Heart left ventricle (tissue), 16 donors: ENCODE measurements at regions not wholly inside any gene's neighbourhood (a gene's known extent, or its start where the extent isn't known, plus 50 kb on each side); places are given as distances from the start of the nearest gene placed in this dataset.

Source experiments
- ATAC-seq, 4 donors: fragments of 200-7000 bp; cut with Tn5 transposase; one replicate each; pipeline ENCODE4 v1.9.1; 2020 to 2022; ENCODE audit warnings: moderate library complexity in 4 of 4, mild to moderate bottlenecking in 3 of 4, moderate number of reproducible peaks in 1 of 4
- DNase-seq, 5 donors: peaks; one replicate each; pipeline ENCODE4 v3.0.0-alpha.2; 2020
- H3K27ac ChIP-seq, 12 donors: fragments of 200-600 bp; sonication (generic) in 4 of 12; one replicate each; pipeline versions ENCODE4 v1.5.0 to v1.8.0; 2016 to 2022; ENCODE audit warnings: mild to moderate bottlenecking in 2 of 12
- H3K27me3 ChIP-seq, 9 donors: fragments of 200-600 bp; sonication (generic) in 2 of 9; one replicate each; pipeline versions ENCODE4 v1.5.1 to v1.8.0; 2016 to 2022; ENCODE audit warnings: mild to moderate bottlenecking in 3 of 9
- H3K36me3 ChIP-seq, 9 donors: fragments of 200-600 bp; sonication (generic) in 2 of 9; one replicate each; pipeline versions ENCODE4 v1.5.0 to v1.8.0; 2018 to 2022; ENCODE audit warnings: mild to moderate bottlenecking in 2 of 9
- H3K4me1 ChIP-seq, 12 donors: fragments of 200-600 bp; sonication (generic) in 4 of 12; one replicate each; pipeline versions ENCODE4 v1.5.0 to v1.8.0; 2016 to 2022; ENCODE audit warnings: mild to moderate bottlenecking in 3 of 12
- H3K4me3 ChIP-seq, 12 donors: fragments of 200-600 bp; sonication (generic) in 4 of 12; one replicate each; pipeline versions ENCODE4 v1.5.0 to v1.8.0; 2017 to 2022; ENCODE audit warnings: mild to moderate bottlenecking in 9 of 12, moderate library complexity in 4 of 12
- H3K9me3 ChIP-seq, 12 donors: fragments of 200-600 bp; sonication (generic) in 4 of 12; one replicate each; pipeline versions ENCODE4 v1.5.0 to v1.8.0; 2016 to 2022; ENCODE audit warnings: mild to moderate bottlenecking in 1 of 12
- POLR2A ChIP-seq, 2 donors: fragments of 450-650 bp; IDR thresholded peaks; one replicate each; pipeline ENCODE4 v1.6.1; 2017; ENCODE audit warnings: antibody characterized with exemption in 2 of 2, mild to moderate bottlenecking in 2 of 2, moderate library complexity in 2 of 2
- WGBS, 4 donors: extraction: QIAGEN DNeasy Blood & Tissue Kit in 2 of 4; methylation state at CpG; one replicate each; pipeline versions ENCODE4 v1.1.5 to v1.1.7; 2013 to 2018; 5-methylcytosine and 5-hydroxymethylcytosine counted together
- intact Hi-C, 10 donors: fragments of 100-400 bp; cut with DNase I; formaldehyde crosslinking; loops; one replicate each; pipeline versions ENCODE4 v1.11.1 to v1.14.2; 2022
- TF ChIP-seq, protein P1 (sequence below), 12 donors: fragments of 200-600 bp; sonication (generic) in 4 of 12; IDR thresholded peaks; one replicate each; pipeline versions ENCODE4 v1.5.0 to v1.8.0; 2018 to 2022; ENCODE audit warnings: antibody characterized with exemption in 12 of 12, mild to moderate bottlenecking in 5 of 12
- donor health status: ischemic (EF 13 %, LVEDD 7.1; RV severe dilation, severe dysfunction).
- donor health status: healthy with polysubstance abuse.
- donor health status: DM: no; HTN: yes; CAD: no.
- donor health status: DM: no; HTN: no; CAD: no.
- donor health status: ischemic (EF 25% LVEDD 6.9; RV normal size, moderate dysfunction).
- donor health status: ischemic (EF 25% LVEDD 5.7; RV mildly dilated, moderate dysfunction).
- donor health status: healthy.
- donor health status: DM: yes; HTN: yes; CAD: no.
- donor health status: ischemic (EF 35%, LVEDD 5.7; RV mildly dilated, moderate dysfunction).
- donor health status: nonischemic (EF 11% LVEDD 7.7; RV severe dilation, severe dysfunction).
- donor health status: DM: yes; HTN: yes; CAD: no.
- donor health status: PGD.
- donor health status: ischemic (EF 29% LVEDD 5.4; RV normal size, mild dysfunction).
- donor health status: nonischemic (EF 23%, LVEDD 6.1; RV moderate dilation, normal function).

DNA sequence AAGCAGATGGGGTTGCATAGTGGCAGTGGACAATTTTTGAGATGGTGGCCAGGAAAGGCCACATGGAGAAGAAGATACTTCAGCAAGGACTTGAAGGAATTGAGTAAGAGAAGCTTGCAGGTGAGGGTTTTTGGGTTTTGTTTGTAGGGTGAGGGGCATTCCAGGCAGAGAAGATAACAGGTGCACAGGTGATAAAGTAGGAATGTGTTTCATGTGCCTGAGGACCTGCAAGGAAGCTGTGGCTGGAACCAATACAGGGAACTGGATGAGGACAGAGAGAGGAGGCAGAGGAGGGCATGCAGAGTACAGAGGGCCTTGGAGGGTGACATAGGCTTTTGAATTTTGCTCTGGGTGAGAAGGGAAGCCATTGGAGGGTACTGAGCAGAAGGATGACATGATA, 314.5 kb downstream of the KLF12 start:
- H3K4me1 ChIP-seq, result peaks cover 0 to 7% (median 0%) of the 10 kb centered on the region in 12 donors
- H3K36me3 ChIP-seq, result no peaks in the 10 kb centered on the region
- no peaks in the 10 kb centered on the region for H3K27me3 ChIP-seq
- H3K27ac ChIP-seq, result no peak overlapping the region
- H3K9me3 ChIP-seq, result no peaks in the 10 kb centered on the region
- DNase-seq (no peak), ATAC-seq (no peak)
- TF ChIP-seq, protein P1, sequence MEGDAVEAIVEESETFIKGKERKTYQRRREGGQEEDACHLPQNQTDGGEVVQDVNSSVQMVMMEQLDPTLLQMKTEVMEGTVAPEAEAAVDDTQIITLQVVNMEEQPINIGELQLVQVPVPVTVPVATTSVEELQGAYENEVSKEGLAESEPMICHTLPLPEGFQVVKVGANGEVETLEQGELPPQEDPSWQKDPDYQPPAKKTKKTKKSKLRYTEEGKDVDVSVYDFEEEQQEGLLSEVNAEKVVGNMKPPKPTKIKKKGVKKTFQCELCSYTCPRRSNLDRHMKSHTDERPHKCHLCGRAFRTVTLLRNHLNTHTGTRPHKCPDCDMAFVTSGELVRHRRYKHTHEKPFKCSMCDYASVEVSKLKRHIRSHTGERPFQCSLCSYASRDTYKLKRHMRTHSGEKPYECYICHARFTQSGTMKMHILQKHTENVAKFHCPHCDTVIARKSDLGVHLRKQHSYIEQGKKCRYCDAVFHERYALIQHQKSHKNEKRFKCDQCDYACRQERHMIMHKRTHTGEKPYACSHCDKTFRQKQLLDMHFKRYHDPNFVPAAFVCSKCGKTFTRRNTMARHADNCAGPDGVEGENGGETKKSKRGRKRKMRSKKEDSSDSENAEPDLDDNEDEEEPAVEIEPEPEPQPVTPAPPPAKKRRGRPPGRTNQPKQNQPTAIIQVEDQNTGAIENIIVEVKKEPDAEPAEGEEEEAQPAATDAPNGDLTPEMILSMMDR (IDR thresholded peaks at IDR 0.05), result no peak
- no peak for TF ChIP-seq POLR2A (IDR thresholded peaks at IDR 0.05)
- intact Hi-C loops, result loop anchor here in 3 of 10 donors (10.0 kb wide), 3 partner anchors 45 to 1405 kb away; no protein-coding TSS in a partner anchor
- H3K4me3 ChIP-seq, result no peak overlapping the region

- no peak for TF ChIP-seq POLR2A (IDR thresholded peaks at IDR 0.05)
- TF ChIP-seq, protein P1 (IDR thresholded peaks at IDR 0.05), result no peak
- Histone ChIP-seq H3K27me3 (no peaks in the 10 kb centered on the region), H3K4me1 (peaks cover 0 to 4% (median 0%) of the 10 kb centered on the region in 12 donors), H3K9me3 (no peaks in the 10 kb centered on the region), H3K27ac (no peak overlapping the region), H3K36me3 (peaks cover 0 to 15% (median 0%) of the 10 kb centered on the region in 9 donors), H3K4me3 (no peak overlapping the region)
- ATAC-seq, result no peak
- WGBS, 4 donors, result 94 to 100% (median 95%) methylated on average over 2 of the region's 2 CpGs
- no peak for DNase-seq
- intact Hi-C loops, result no loop called here
These were observed 317.5 kb downstream of the KLF12 start for GRCh38 chr13:73816702-73817101.

GRCh38 chr13:73815796-73816195, 318.4 kb downstream of the KLF12 start:
- TF ChIP-seq, protein P1 (IDR thresholded peaks at IDR 0.05), result no peak
- no peak for ATAC-seq

GRCh38 chr13:73810647-73811046, 323.6 kb downstream of the KLF12 start:
- peaks cover 0 to 4% (median 0%) of the 10 kb centered on the region in 12 donors for H3K4me1 ChIP-seq
- no peak overlapping the region for H3K4me3 ChIP-seq
- WGBS, 4 donors, result 88 to 94% (median 92%) methylated on average over 1 of the region's 1 CpG
- intact Hi-C loops, result no loop called here
- no peak for TF ChIP-seq POLR2A (IDR thresholded peaks at IDR 0.05)
- TF ChIP-seq, protein P1 (IDR thresholded peaks at IDR 0.05), result no peak
- peaks cover 0 to 16% (median 3%) of the 10 kb centered on the region in 9 donors for H3K36me3 ChIP-seq
- DNase-seq (no peak), ATAC-seq (no peak)
- no peaks in the 10 kb centered on the region for H3K27me3 ChIP-seq
- H3K9me3 ChIP-seq, result no peaks in the 10 kb centered on the region
- no peak overlapping the region for H3K27ac ChIP-seq

More at GRCh38 chr13:73815796-73816195, 318.4 kb downstream of the KLF12 start:
- H3K27me3 ChIP-seq, result no peaks in the 10 kb centered on the region
- H3K9me3 ChIP-seq, result no peaks in the 10 kb centered on the region
- intact Hi-C loops, result no loop called here
- no peak overlapping the region for H3K4me3 ChIP-seq
- DNase-seq, result no peak
- peaks cover 0 to 4% (median 0%) of the 10 kb centered on the region in 12 donors for H3K4me1 ChIP-seq
- H3K36me3 ChIP-seq, result peaks cover 0 to 15% (median 0%) of the 10 kb centered on the region in 9 donors
- no peak overlapping the region for H3K27ac ChIP-seq
